Fibroblast of lung (primary cell): ENCODE measurements at regions not wholly inside any gene's neighbourhood (a gene's known extent, or its start where the extent isn't known, plus 50 kb on each side); places are given as distances from the start of the nearest gene placed in this dataset.

Experiments
- DNase-seq, 2 donors: peaks; one replicate each; pipeline versions ENCODE4 v3.0.0 to v3.0.0-alpha.2; 2010; ENCODE audit warnings: low read depth in 2 of 2
- H2AFZ ChIP-seq: 2 replicates; pipeline ENCODE4 v1.5.1; 2012; ENCODE audit warnings: low read length, control low read depth, inconsistent platforms
- H3K27ac ChIP-seq: 2 replicates; pipeline ENCODE4 v1.5.1; 2011; ENCODE audit warnings: low read length, control low read depth; ENCODE audit not compliant: insufficient read depth
- H3K27me3 ChIP-seq: 2 replicates; pipeline ENCODE4 v1.5.1; 2011; ENCODE audit warnings: mild to moderate bottlenecking, low read length; ENCODE audit not compliant: control insufficient read depth, insufficient read depth
- H3K36me3 ChIP-seq: 2 replicates; pipeline ENCODE4 v1.5.1; 2011; ENCODE audit warnings: low read length; ENCODE audit not compliant: control insufficient read depth, insufficient read depth
- H3K4me1 ChIP-seq: 2 replicates; pipeline ENCODE4 v1.5.1; 2011; ENCODE audit warnings: low read length; ENCODE audit not compliant: control insufficient read depth, insufficient read depth; ENCODE audit errors: extremely low read depth
- H3K4me2 ChIP-seq: 2 replicates; pipeline ENCODE4 v1.5.1; 2011; ENCODE audit warnings: low read length, control low read depth; ENCODE audit not compliant: insufficient read depth; ENCODE audit errors: extremely low read depth
- H3K4me3 ChIP-seq, 4 experiments: fragments of 200-600 bp in 1 of 4; sonication (generic) in 1 of 4; replicated peaks in 1 of 4; 2 replicates each; pipeline ENCODE4 v1.5.1; 2011 to 2016; ENCODE audit warnings: low read length in 4 of 4, low read depth in 3 of 4, mild to moderate bottlenecking in 3 of 4, control low read depth in 2 of 4, inconsistent platforms in 1 of 4, mixed read lengths in 1 of 4; ENCODE audit not compliant: insufficient read depth in 1 of 4; ENCODE audit errors: control extremely low read depth in 1 of 4
- H3K79me2 ChIP-seq: 2 replicates; pipeline ENCODE4 v1.5.1; 2012; ENCODE audit warnings: mild to moderate bottlenecking, low read length, inconsistent platforms; ENCODE audit not compliant: control insufficient read depth, insufficient read depth
- H3K9ac ChIP-seq: 2 replicates; pipeline ENCODE4 v1.5.1; 2011; ENCODE audit warnings: mild to moderate bottlenecking, low read length, control low read depth; ENCODE audit not compliant: insufficient read depth
- H3K9me3 ChIP-seq: 2 replicates; pipeline ENCODE4 v1.5.1; 2012; ENCODE audit warnings: low read depth, low read length; ENCODE audit not compliant: control insufficient read depth, insufficient read depth
- H4K20me1 ChIP-seq: 2 replicates; pipeline ENCODE4 v1.5.1; 2011; ENCODE audit warnings: low read length; ENCODE audit not compliant: control insufficient read depth, insufficient read depth; ENCODE audit errors: extremely low read depth
- CTCF ChIP-seq, 2 donors: IDR thresholded peaks in 1 of 2; conservative IDR thresholded peaks in 1 of 2; 1 replicate in 1 of 2; 2 replicates in 1 of 2; pipeline ENCODE4 v1.5.1; 2011 to 2012; ENCODE audit warnings: low read length in 2 of 2, control low read depth in 1 of 2, inconsistent platforms in 1 of 2, low read depth in 1 of 2, mild to moderate bottlenecking in 1 of 2
- EZH2 ChIP-seq: IDR thresholded peaks from 2 replicates; pipeline ENCODE4 v1.5.1; 2012; ENCODE audit warnings: low read length, control low read depth, mild to moderate bottlenecking; ENCODE audit errors: missing control alignments

- H4K20me1 ChIP-seq: no peaks in the 10 kb centered on the region
- H3K36me3 ChIP-seq: no peaks in the 10 kb centered on the region
- no peaks in the 10 kb centered on the region for H3K79me2 ChIP-seq
- DNase-seq: no peak
- no peaks in the 10 kb centered on the region for H3K9me3 ChIP-seq
- no peak overlapping the region for H2AFZ ChIP-seq
- H3K4me3 ChIP-seq: no peak overlapping the region
- H3K4me1 ChIP-seq: no peaks in the 10 kb centered on the region
- no peak overlapping the region for H3K27ac ChIP-seq
- H3K9ac ChIP-seq: no peak overlapping the region
- no peak overlapping the region for H3K4me2 ChIP-seq
- TF ChIP-seq CTCF (conservative IDR thresholded peaks at IDR 0.05 in 1 of 2, IDR thresholded peaks at IDR 0.05 in 1 of 2; ENCODE audit: low read depth in 1 of 2, low read length in 2 of 2) (no peak), EZH2 (no peak)
- H3K27me3 ChIP-seq: no peaks in the 10 kb centered on the region
These were observed 271.3 kb downstream of the CYRIA start for GRCh38 chr2:16394072-16394985.

- no peaks in the 10 kb centered on the region for H3K9me3 ChIP-seq
- no peaks in the 10 kb centered on the region for H3K27me3 ChIP-seq
- H3K9ac ChIP-seq: no peak overlapping the region
- no peak for DNase-seq
- H3K79me2 ChIP-seq: no peaks in the 10 kb centered on the region
- H2AFZ ChIP-seq: no peak overlapping the region
- TF ChIP-seq CTCF (conservative IDR thresholded peaks at IDR 0.05 in 1 of 2, IDR thresholded peaks at IDR 0.05 in 1 of 2; ENCODE audit: low read depth in 1 of 2, low read length in 2 of 2) (no peak), EZH2 (no peak)
- H3K4me3 ChIP-seq: no peak overlapping the region
- no peak overlapping the region for H3K4me2 ChIP-seq
- H4K20me1 ChIP-seq: no peaks in the 10 kb centered on the region
- H3K27ac ChIP-seq: no peak overlapping the region
- H3K36me3 ChIP-seq: no peaks in the 10 kb centered on the region
- no peaks in the 10 kb centered on the region for H3K4me1 ChIP-seq
These were observed 272.0 kb downstream of the CYRIA start for GRCh38 chr2:16393500-16394071.

GRCh38 chr2:16392647-16393499, 272.8 kb downstream of the CYRIA start:
- no peaks in the 10 kb centered on the region for H3K36me3 ChIP-seq
- no peak overlapping the region for H3K4me2 ChIP-seq
- no peaks in the 10 kb centered on the region for H3K27me3 ChIP-seq
- no peak overlapping the region for H3K27ac ChIP-seq
- no peaks in the 10 kb centered on the region for H3K9me3 ChIP-seq
- H3K79me2 ChIP-seq: no peaks in the 10 kb centered on the region
- H4K20me1 ChIP-seq: no peaks in the 10 kb centered on the region
- no peak overlapping the region for H2AFZ ChIP-seq
- no peak overlapping the region for H3K9ac ChIP-seq
- TF ChIP-seq CTCF (conservative IDR thresholded peaks at IDR 0.05 in 1 of 2, IDR thresholded peaks at IDR 0.05 in 1 of 2; ENCODE audit: low read depth in 1 of 2, low read length in 2 of 2) (no peak), EZH2 (no peak)
- DNase-seq: no peak
- no peaks in the 10 kb centered on the region for H3K4me1 ChIP-seq
- H3K4me3 ChIP-seq: no peak overlapping the region
